ENCODE measurements at regions not wholly inside any gene's neighbourhood (a gene's known extent, or its start where the extent isn't known, plus 50 kb on each side); places are given as distances from the start of the nearest gene placed in this dataset.
"Not testable (repeated sequence)": the region's sequence is repeated elsewhere in the genome, so short reads cannot be mapped to it uniquely, and the experiment has no call there.

DNA sequence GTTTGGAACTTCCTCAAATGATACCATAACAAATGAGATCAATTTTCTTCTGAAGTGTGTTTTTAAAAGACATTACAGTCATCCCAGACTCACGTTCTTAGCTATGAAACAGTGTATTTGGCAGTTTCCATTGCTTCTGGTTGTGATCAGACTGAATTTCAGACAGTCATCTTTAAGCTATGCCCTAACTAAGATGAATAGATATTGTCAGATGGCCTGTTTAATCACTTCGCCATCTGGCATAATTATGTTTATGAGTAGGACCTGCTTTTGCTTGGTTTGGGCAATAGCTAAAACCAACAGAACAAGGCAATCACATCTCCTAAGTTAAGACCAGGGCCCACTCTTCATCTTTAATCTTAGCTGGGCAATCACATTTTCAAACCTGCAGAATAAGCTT, 313.1 kb downstream of the SV2B start:
- H3K4me3 ChIP-seq (ENCODE audit: low read depth, low read length) = no peak overlapping the region
- POLR2A ChIA-PET = no interaction called here
- CTCF ChIA-PET = no interaction called here
- H3K36me3 ChIP-seq (ENCODE audit: control insufficient read depth, insufficient read depth, low read length) = no peaks in the 10 kb centered on the region
- H3K27me3 ChIP-seq (ENCODE audit: control insufficient read depth, insufficient read depth, low read length) = no peaks in the 10 kb centered on the region
- TF ChIP-seq CTCF (IDR thresholded peaks at IDR 0.05; ENCODE audit: insufficient read depth, low read depth, low read length) = no peak
- no peak for DNase-seq (ENCODE audit: low read depth)

- no peaks in the 10 kb centered on the region for H3K36me3 ChIP-seq (ENCODE audit: control insufficient read depth, insufficient read depth, low read length)
- CTCF ChIA-PET = interaction anchor here (0.9 kb wide), 1 partner anchor 19 kb away, joined by 3 read pairs; no protein-coding TSS in a partner anchor
- no peak for DNase-seq (ENCODE audit: low read depth)
- H3K27me3 ChIP-seq (ENCODE audit: control insufficient read depth, insufficient read depth, low read length) = no peaks in the 10 kb centered on the region
- no peak for TF ChIP-seq CTCF (IDR thresholded peaks at IDR 0.05; ENCODE audit: insufficient read depth, low read depth, low read length)
- POLR2A ChIA-PET = no interaction called here
- no peak overlapping the region for H3K4me3 ChIP-seq (ENCODE audit: low read depth, low read length)
Observed at GRCh38 chr15:91414124-91414523, 314.1 kb downstream of the SV2B start.

- CTCF ChIA-PET = not testable (repeated sequence)
Observed at GRCh38 chr15:91415258-91415657, 315.2 kb downstream of the SV2B start.

DNA sequence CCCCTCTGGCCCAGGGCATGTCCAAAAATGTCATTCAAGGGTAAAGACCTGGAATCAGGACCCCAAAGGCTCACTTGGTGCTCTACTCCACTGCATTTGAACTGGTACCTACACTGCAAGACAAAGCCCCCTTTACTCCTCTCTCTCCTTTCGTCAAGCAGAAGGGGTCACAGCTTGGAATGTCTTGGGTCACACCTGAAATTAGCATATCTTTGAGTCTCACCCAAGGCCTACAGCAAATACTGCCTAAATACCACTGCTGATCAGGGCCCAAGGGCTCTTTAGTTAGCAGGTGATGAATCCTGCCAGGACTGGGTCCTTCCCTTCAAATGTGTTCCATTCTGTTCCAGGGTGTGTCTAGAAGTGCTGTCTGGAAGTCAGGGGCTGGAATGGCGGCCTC, 320.6 kb downstream of the SV2B start:
- POLR2A ChIA-PET = no interaction called here
- H3K4me3 ChIP-seq (ENCODE audit: low read depth, low read length) = no peak overlapping the region
- no peaks in the 10 kb centered on the region for H3K36me3 ChIP-seq (ENCODE audit: control insufficient read depth, insufficient read depth, low read length)
- no peaks in the 10 kb centered on the region for H3K27me3 ChIP-seq (ENCODE audit: control insufficient read depth, insufficient read depth, low read length)
- CTCF ChIA-PET = no interaction called here
- DNase-seq (ENCODE audit: low read depth) = no peak
- TF ChIP-seq CTCF (IDR thresholded peaks at IDR 0.05; ENCODE audit: insufficient read depth, low read depth, low read length) = no peak

More at GRCh38 chr15:91415258-91415657, 315.2 kb downstream of the SV2B start:
- H3K4me3 ChIP-seq (ENCODE audit: low read depth, low read length); H3K27me3 ChIP-seq (ENCODE audit: control insufficient read depth, insufficient read depth, low read length); DNase-seq (ENCODE audit: low read depth); POLR2A ChIA-PET; H3K36me3 ChIP-seq (ENCODE audit: control insufficient read depth, insufficient read depth, low read length): not testable (repeated sequence)

- no peaks in the 10 kb centered on the region for H3K36me3 ChIP-seq (ENCODE audit: control insufficient read depth, insufficient read depth, low read length)
- no peaks in the 10 kb centered on the region for H3K27me3 ChIP-seq (ENCODE audit: control insufficient read depth, insufficient read depth, low read length)
- no peak for TF ChIP-seq CTCF (IDR thresholded peaks at IDR 0.05; ENCODE audit: insufficient read depth, low read depth, low read length)
- ChIA-PET POLR2A (no interaction called here), CTCF (no interaction called here)
- no peak overlapping the region for H3K4me3 ChIP-seq (ENCODE audit: low read depth, low read length)
- no peak for DNase-seq (ENCODE audit: low read depth)
Observed at GRCh38 chr15:91422797-91423196, 322.7 kb downstream of the SV2B start.

DNA sequence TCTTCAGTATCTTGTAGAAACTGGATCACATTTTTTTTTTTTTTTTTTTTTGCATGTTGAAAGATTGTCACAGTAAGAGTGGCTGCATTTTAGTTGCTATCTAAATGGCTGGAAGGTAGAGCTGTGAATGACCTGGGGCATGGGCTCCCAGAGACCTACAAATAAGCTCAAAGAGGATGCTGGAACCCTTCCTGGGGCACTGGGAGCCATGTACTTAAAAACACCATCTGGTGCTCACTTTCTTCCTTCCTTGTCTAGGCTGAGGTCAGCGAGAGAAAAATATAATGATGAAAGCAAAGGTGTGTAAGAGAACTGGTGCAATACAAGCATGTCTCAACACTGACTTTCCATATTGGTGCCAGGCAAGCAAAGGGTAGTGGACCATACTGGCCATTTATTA, 323.9 kb downstream of the SV2B start:
- DNase-seq (ENCODE audit: low read depth) = no peak
- no peak overlapping the region for H3K4me3 ChIP-seq (ENCODE audit: low read depth, low read length)
- no peak for TF ChIP-seq CTCF (IDR thresholded peaks at IDR 0.05; ENCODE audit: insufficient read depth, low read depth, low read length)
- no peaks in the 10 kb centered on the region for H3K36me3 ChIP-seq (ENCODE audit: control insufficient read depth, insufficient read depth, low read length)
- H3K27me3 ChIP-seq (ENCODE audit: control insufficient read depth, insufficient read depth, low read length) = no peaks in the 10 kb centered on the region
- ChIA-PET CTCF (no interaction called here), POLR2A (no interaction called here)
